Right atrium auricular region (tissue), 2 donors: ENCODE measurements at regions not wholly inside any gene's neighbourhood (a gene's known extent, or its start where the extent isn't known, plus 50 kb on each side); places are given as distances from the start of the nearest gene placed in this dataset.

ENCODE experiments used
- DNase-seq: peaks from one replicate; pipeline ENCODE4 v3.0.0-alpha.2; 2019; ENCODE audit warnings: low spot score
- H3K27ac ChIP-seq, 2 donors: fragments of 200-600 bp; sonication (generic); 1 replicate in 1 of 2; 2 replicates in 1 of 2; pipeline ENCODE4 v1.5.1; 2016 to 2019
- H3K27me3 ChIP-seq, 2 donors: fragments of 200-600 bp; sonication (generic); one replicate each; pipeline versions ENCODE4 v1.5.1 to v1.6.0; 2017 to 2019
- H3K36me3 ChIP-seq: fragments of 200-600 bp; sonication (generic); one replicate; pipeline ENCODE4 v1.5.1; 2016
- H3K4me1 ChIP-seq, 2 donors: fragments of 200-600 bp; sonication (generic); one replicate each; pipeline versions ENCODE4 v1.5.1 to v1.6.0; 2017 to 2019
- H3K4me3 ChIP-seq, 2 donors: fragments of 200-600 bp; sonication (generic); 1 replicate in 1 of 2; 2 replicates in 1 of 2; pipeline ENCODE4 v1.5.1; 2017 to 2019; ENCODE audit warnings: mild to moderate bottlenecking in 1 of 2, moderate library complexity in 1 of 2
- H3K9me3 ChIP-seq, 2 donors: fragments of 200-600 bp; sonication (generic); one replicate each; pipeline ENCODE4 v1.5.1; 2019
- CTCF ChIP-seq, 2 donors: fragments of 200-600 bp; sonication (generic); IDR thresholded peaks; one replicate each; pipeline ENCODE4 v1.5.1; 2019; ENCODE audit warnings: antibody characterized with exemption in 2 of 2

- H3K4me1 ChIP-seq: peaks cover 0 to 20% of the 10 kb centered on the region in 2 donors
- H3K36me3 ChIP-seq: no peaks in the 10 kb centered on the region
- DNase-seq: no peak
- no peak for TF ChIP-seq CTCF (IDR thresholded peaks at IDR 0.05)
- no peaks in the 10 kb centered on the region for H3K9me3 ChIP-seq
- H3K27me3 ChIP-seq: no peaks in the 10 kb centered on the region
- H3K4me3 ChIP-seq: no peak overlapping the region
- H3K27ac ChIP-seq: no peak overlapping the region
Measured at GRCh38 chr16:85384833-85385462, 228.2 kb upstream of the GSE1 start.

GRCh38 chr16:85385463-85386331, 227.4 kb upstream of the GSE1 start:
- Histone ChIP-seq H3K4me3 (no peak overlapping the region), H3K36me3 (no peaks in the 10 kb centered on the region), H3K27ac (no peak overlapping the region), H3K9me3 (no peaks in the 10 kb centered on the region), H3K4me1 (peaks cover 0 to 26% of the 10 kb centered on the region in 2 donors), H3K27me3 (no peaks in the 10 kb centered on the region)
- no peak for DNase-seq
- TF ChIP-seq CTCF (IDR thresholded peaks at IDR 0.05): no peak

DNA sequence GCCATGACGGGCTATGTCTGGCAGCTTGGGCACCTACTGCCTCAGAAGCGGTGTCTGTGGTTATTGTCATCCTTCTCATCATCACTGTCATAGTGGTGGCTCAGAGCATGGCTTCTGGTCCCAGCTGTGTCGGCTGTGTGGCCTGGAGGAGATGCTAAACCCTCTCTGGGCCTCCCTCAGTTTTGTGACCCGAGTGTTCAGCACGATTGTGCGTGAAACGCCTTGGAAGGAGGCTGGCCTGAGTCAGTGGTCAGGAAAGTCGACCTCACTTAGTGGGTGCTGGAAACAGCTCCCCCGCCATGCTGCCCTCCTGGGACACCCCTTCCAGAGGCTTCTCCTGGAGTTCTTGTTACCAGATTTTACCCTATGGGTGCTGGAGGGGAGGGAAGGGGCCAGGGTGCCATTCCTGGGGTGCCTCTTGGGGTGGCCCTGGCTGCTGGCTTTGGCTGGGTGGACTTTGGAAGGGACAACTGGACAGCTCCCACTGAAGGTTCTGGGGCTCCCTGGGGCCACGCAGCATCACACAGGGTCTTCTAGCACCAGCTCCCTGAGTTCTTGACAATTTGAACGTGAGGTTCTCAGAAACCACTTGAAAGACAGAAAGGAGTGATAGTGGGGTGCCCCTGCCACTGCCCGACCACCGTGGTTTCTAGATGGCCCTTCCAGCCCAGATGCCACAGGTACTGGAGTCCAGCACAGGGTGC, 226.5 kb upstream of the GSE1 start:
- Histone ChIP-seq H3K4me1 (peaks cover 0 to 26% of the 10 kb centered on the region in 2 donors), H3K9me3 (no peaks in the 10 kb centered on the region), H3K27ac (no peak overlapping the region), H3K36me3 (no peaks in the 10 kb centered on the region), H3K4me3 (no peak overlapping the region), H3K27me3 (no peaks in the 10 kb centered on the region)
- TF ChIP-seq CTCF (IDR thresholded peaks at IDR 0.05): no peak
- no peak for DNase-seq

GRCh38 chr16:85387171-85387507, 226.0 kb upstream of the GSE1 start:
- Histone ChIP-seq H3K27me3 (no peaks in the 10 kb centered on the region), H3K36me3 (no peaks in the 10 kb centered on the region), H3K4me3 (no peak overlapping the region), H3K9me3 (no peaks in the 10 kb centered on the region), H3K27ac (no peak overlapping the region), H3K4me1 (peaks cover 0 to 21% of the 10 kb centered on the region in 2 donors)
- no peak for TF ChIP-seq CTCF (IDR thresholded peaks at IDR 0.05)
- DNase-seq: no peak

DNA sequence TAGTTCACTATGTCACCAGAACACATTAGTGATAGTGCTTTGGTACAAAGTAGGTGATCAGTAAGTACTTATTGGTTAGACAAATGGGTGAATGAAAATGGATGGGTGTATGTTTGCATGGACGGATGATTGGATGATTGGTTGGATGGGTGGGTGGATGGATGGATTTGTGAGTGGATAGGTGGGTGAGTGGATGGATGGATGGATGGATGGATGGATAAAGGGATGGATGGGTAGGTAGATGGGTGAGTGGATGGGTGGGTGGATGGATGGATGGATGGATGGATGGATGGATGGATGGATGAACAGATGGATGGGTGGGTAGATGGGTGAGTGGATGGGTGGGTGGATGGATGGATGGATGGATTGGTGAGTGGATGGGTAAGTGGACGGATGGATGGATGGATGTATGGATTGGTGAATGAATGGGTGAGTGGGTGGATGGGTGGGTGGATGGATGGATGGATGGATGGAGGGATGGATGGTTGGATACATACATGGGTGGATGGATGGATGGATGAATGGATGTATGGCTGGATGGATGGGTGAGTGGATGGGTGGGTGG, 225.3 kb upstream of the GSE1 start:
- Histone ChIP-seq H3K27me3 (no peaks in the 10 kb centered on the region), H3K4me3 (no peak overlapping the region), H3K27ac (no peak overlapping the region), H3K36me3 (no peaks in the 10 kb centered on the region), H3K4me1 (peaks cover 0 to 17% of the 10 kb centered on the region in 2 donors), H3K9me3 (no peaks in the 10 kb centered on the region)
- DNase-seq: no peak
- TF ChIP-seq CTCF (IDR thresholded peaks at IDR 0.05): no peak
